ENCODE measurements at regions not wholly inside any gene's neighbourhood (a gene's known extent, or its start where the extent isn't known, plus 50 kb on each side); places are given as distances from the start of the nearest gene placed in this dataset.

DNA sequence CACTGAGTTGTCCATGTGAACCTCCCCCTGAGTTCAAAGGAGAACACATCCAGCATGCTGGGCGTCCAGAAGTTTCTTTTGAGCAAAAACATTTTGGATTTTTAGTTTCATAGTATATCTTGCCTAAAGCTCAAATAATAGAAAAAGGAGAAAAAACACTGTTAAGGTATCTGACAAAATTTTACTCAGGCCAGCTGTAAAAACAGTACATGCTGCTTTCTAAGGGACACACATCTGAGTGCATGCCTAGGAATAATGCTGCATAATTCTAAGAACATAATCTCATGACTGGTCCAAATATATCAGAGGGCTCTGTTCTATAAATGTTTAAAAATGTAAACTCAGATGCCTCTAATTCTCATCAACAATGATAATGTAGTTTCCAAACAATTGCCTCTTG is 561.3 kb upstream of the INTU start:
- no peaks in the 10 kb centered on the region for H3K4me1 Mint-ChIP-seq (ENCODE audit: unreplicated experiment)
- H3K9me3 Mint-ChIP-seq (ENCODE audit: unreplicated experiment): no peaks in the 10 kb centered on the region
- H3K27ac Mint-ChIP-seq (ENCODE audit: unreplicated experiment): no peak overlapping the region
- no peaks in the 10 kb centered on the region for H3K27me3 Mint-ChIP-seq (ENCODE audit: unreplicated experiment)
- TF ChIP-seq, protein P1, sequence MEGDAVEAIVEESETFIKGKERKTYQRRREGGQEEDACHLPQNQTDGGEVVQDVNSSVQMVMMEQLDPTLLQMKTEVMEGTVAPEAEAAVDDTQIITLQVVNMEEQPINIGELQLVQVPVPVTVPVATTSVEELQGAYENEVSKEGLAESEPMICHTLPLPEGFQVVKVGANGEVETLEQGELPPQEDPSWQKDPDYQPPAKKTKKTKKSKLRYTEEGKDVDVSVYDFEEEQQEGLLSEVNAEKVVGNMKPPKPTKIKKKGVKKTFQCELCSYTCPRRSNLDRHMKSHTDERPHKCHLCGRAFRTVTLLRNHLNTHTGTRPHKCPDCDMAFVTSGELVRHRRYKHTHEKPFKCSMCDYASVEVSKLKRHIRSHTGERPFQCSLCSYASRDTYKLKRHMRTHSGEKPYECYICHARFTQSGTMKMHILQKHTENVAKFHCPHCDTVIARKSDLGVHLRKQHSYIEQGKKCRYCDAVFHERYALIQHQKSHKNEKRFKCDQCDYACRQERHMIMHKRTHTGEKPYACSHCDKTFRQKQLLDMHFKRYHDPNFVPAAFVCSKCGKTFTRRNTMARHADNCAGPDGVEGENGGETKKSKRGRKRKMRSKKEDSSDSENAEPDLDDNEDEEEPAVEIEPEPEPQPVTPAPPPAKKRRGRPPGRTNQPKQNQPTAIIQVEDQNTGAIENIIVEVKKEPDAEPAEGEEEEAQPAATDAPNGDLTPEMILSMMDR (IDR thresholded peaks at IDR 0.05; ENCODE audit: unreplicated experiment): no peak
- no peak overlapping the region for H3K4me3 Mint-ChIP-seq (ENCODE audit: unreplicated experiment)
- H3K36me3 Mint-ChIP-seq (ENCODE audit: low read depth, unreplicated experiment): no peaks in the 10 kb centered on the region
- DNase-seq (ENCODE audit: low spot score): no peak

DNA sequence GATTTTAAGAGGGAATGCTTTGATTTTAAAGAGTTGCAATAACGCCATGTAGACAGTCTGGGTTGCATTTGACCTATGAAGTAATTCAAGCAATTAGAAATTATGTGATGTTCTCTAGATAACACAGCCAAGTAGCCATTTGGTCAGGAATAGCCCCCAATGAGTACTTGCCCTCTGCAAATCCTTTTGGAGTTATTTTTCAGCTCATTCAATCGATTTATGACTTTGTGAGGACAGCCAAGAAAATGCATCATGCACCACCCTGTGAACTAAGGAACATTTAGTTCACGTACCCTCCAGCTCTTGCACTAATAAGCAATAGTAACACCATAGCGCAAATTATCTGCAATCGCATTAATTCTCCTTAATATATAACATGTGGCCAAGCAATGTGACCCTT is 552.6 kb upstream of the INTU start:
- TF ChIP-seq, protein P1 (IDR thresholded peaks at IDR 0.05; ENCODE audit: unreplicated experiment): no peak
- no peaks in the 10 kb centered on the region for H3K9me3 Mint-ChIP-seq (ENCODE audit: unreplicated experiment)
- DNase-seq (ENCODE audit: low spot score): no peak
- no peaks in the 10 kb centered on the region for H3K4me1 Mint-ChIP-seq (ENCODE audit: unreplicated experiment)
- no peak overlapping the region for H3K27ac Mint-ChIP-seq (ENCODE audit: unreplicated experiment)
- H3K27me3 Mint-ChIP-seq (ENCODE audit: unreplicated experiment): no peaks in the 10 kb centered on the region
- no peak overlapping the region for H3K4me3 Mint-ChIP-seq (ENCODE audit: unreplicated experiment)
- no peaks in the 10 kb centered on the region for H3K36me3 Mint-ChIP-seq (ENCODE audit: low read depth, unreplicated experiment)

DNA sequence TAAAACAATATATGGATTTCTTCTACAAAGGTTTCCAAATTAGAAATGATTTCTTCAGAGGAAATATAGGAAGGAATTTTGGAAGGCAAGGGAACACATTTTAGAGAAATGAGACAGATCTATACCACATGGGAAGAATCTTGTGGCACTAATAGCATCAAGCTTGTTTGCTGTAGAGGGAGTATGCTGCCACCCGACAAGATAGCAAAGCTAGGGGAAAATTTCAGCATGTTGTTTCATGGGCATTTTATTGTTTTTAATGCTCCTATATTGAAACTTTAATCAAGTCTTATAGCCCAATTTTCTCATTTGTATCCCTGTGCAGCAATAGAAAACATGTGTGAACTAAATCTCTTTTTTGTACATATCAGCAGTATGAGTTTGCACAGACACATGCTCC is 551.7 kb upstream of the INTU start:
- no peak overlapping the region for H3K27ac Mint-ChIP-seq (ENCODE audit: unreplicated experiment)
- no peak for DNase-seq (ENCODE audit: low spot score)
- no peak overlapping the region for H3K4me3 Mint-ChIP-seq (ENCODE audit: unreplicated experiment)
- H3K9me3 Mint-ChIP-seq (ENCODE audit: unreplicated experiment): peaks cover 6% of the 10 kb centered on the region
- H3K36me3 Mint-ChIP-seq (ENCODE audit: low read depth, unreplicated experiment): peaks cover 5% of the 10 kb centered on the region
- TF ChIP-seq, protein P1 (IDR thresholded peaks at IDR 0.05; ENCODE audit: unreplicated experiment): no peak
- H3K27me3 Mint-ChIP-seq (ENCODE audit: unreplicated experiment): no peaks in the 10 kb centered on the region
- H3K4me1 Mint-ChIP-seq (ENCODE audit: unreplicated experiment): no peaks in the 10 kb centered on the region

DNA sequence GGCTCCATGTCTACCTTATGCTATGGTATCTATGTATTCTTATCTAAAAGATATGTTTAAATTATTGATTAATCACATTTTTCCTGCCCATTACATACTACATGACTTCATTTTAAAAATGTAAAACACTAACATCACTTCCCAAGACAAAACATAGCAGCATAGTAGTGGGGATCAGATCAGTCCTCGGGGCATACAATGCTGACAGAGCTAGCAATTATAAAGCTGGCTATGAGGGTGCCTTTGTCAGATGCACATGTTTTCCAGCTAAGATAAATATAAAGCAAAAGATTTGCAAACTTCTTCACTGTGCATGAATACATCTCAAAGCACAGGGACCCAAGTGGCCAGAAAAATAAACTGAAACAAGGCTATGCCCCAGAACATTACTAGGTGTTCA is 549.8 kb upstream of the INTU start:
- Mint-ChIP-seq H3K9me3 (ENCODE audit: unreplicated experiment) (peaks cover 6% of the 10 kb centered on the region), H3K36me3 (ENCODE audit: low read depth, unreplicated experiment) (peaks cover 5% of the 10 kb centered on the region), H3K4me3 (ENCODE audit: unreplicated experiment) (no peak overlapping the region), H3K27ac (ENCODE audit: unreplicated experiment) (no peak overlapping the region), H3K27me3 (ENCODE audit: unreplicated experiment) (no peaks in the 10 kb centered on the region), H3K4me1 (ENCODE audit: unreplicated experiment) (no peaks in the 10 kb centered on the region)
- no peak for DNase-seq (ENCODE audit: low spot score)
- TF ChIP-seq, protein P1 (IDR thresholded peaks at IDR 0.05; ENCODE audit: unreplicated experiment): no peak

DNA sequence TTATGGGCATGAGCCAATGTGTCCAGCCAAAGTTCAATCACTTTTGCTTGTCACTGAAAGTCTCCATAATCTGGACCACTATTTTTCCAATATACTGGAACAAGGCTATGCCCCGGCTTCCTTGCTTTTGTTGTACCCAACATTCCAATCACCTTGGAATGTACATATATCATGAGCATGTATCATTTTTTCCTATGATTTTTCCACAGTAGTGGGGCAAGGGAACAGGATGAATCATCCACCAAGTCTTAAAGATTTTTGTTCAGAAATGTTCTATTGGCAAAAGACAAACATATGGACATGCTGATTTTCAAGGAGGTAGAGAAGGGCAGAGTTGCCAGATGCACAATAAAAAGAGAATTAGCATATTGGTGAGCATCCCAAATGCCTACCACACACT is 548.1 kb upstream of the INTU start:
- Mint-ChIP-seq H3K4me1 (ENCODE audit: unreplicated experiment) (no peaks in the 10 kb centered on the region), H3K9me3 (ENCODE audit: unreplicated experiment) (peaks cover 6% of the 10 kb centered on the region), H3K4me3 (ENCODE audit: unreplicated experiment) (no peak overlapping the region), H3K27me3 (ENCODE audit: unreplicated experiment) (no peaks in the 10 kb centered on the region), H3K36me3 (ENCODE audit: low read depth, unreplicated experiment) (peaks cover 5% of the 10 kb centered on the region), H3K27ac (ENCODE audit: unreplicated experiment) (no peak overlapping the region)
- no peak for DNase-seq (ENCODE audit: low spot score)
- TF ChIP-seq, protein P1 (IDR thresholded peaks at IDR 0.05; ENCODE audit: unreplicated experiment): no peak
